ENCODE measurements at regions not wholly inside any gene's neighbourhood (a gene's known extent, or its start where the extent isn't known, plus 50 kb on each side); places are given as distances from the start of the nearest gene placed in this dataset.
"Not testable (repeated sequence)": the region's sequence is repeated elsewhere in the genome, so short reads cannot be mapped to it uniquely, and the experiment has no call there.

GRCh38 chrX:34270434-34270833, 138.3 kb upstream of the FAM47A start:
- H3K9me3 ChIP-seq (ENCODE audit: low read depth, low read length, poor library complexity, severe bottlenecking): no peaks in the 10 kb centered on the region
- peak; percentile 1 for DNase-seq (ENCODE audit: low spot score)
- BruUV-seq (replicated peaks): no TSS peak
- no peak overlapping the region for H3K4me3 ChIP-seq (ENCODE audit: low read depth, low read length, poor library complexity, severe bottlenecking)
- peaks cover 10% of the 10 kb centered on the region for H3K27me3 ChIP-seq (replicated peaks; ENCODE audit: insufficient read depth, low read depth, low read length, poor library complexity)
- intact Hi-C loops (cut with micrococcal nuclease; ENCODE audit: unreplicated experiment): no loop called here
- no peak overlapping the region for H3K27ac ChIP-seq (ENCODE audit: low read depth, low read length, poor library complexity, severe bottlenecking)
- TF ChIP-seq EZH2 (IDR thresholded peaks at IDR 0.05; ENCODE audit: borderline replicate concordance, low read depth, low read length, poor library complexity, severe bottlenecking): no peak
- ChIA-PET POLR2A (ENCODE audit: low non-redundant PET) (no interaction called here), CTCF (no interaction called here)
- no peaks in the 10 kb centered on the region for H3K36me3 ChIP-seq (ENCODE audit: insufficient read depth, low read length, poor library complexity, severe bottlenecking)
- H3K4me1 ChIP-seq (ENCODE audit: insufficient read depth, low read length, poor library complexity, severe bottlenecking): no peaks in the 10 kb centered on the region

- Histone ChIP-seq H3K27me3 (replicated peaks; ENCODE audit: insufficient read depth, low read depth, low read length, poor library complexity) (no peaks in the 10 kb centered on the region), H3K27ac (ENCODE audit: low read depth, low read length, poor library complexity, severe bottlenecking) (no peak overlapping the region), H3K4me1 (ENCODE audit: insufficient read depth, low read length, poor library complexity, severe bottlenecking) (no peaks in the 10 kb centered on the region), H3K9me3 (ENCODE audit: low read depth, low read length, poor library complexity, severe bottlenecking) (no peaks in the 10 kb centered on the region), H3K4me3 (ENCODE audit: low read depth, low read length, poor library complexity, severe bottlenecking) (no peak overlapping the region), H3K36me3 (ENCODE audit: insufficient read depth, low read length, poor library complexity, severe bottlenecking) (no peaks in the 10 kb centered on the region)
- intact Hi-C loops (cut with micrococcal nuclease; ENCODE audit: unreplicated experiment): no loop called here
- BruUV-seq (replicated peaks): no TSS peak
- DNase-seq (ENCODE audit: low spot score): peak; percentile 1
- TF ChIP-seq EZH2 (IDR thresholded peaks at IDR 0.05; ENCODE audit: borderline replicate concordance, low read depth, low read length, poor library complexity, severe bottlenecking) (no peak), CTCF (conservative IDR thresholded peaks at IDR 0.05; ENCODE audit: low read depth, low read length) (no peak)
- CTCF ChIA-PET: no interaction called here
- POLR2A ChIA-PET (ENCODE audit: low non-redundant PET): no interaction called here
Observed at GRCh38 chrX:34238896-34239295, 106.8 kb upstream of the FAM47A start.

GRCh38 chrX:34230156-34230555, 98.0 kb upstream of the FAM47A start:
- CTCF ChIA-PET; H3K27ac ChIP-seq (ENCODE audit: low read depth, low read length, poor library complexity, severe bottlenecking): not testable (repeated sequence)

GRCh38 chrX:34227804-34228203, 95.7 kb upstream of the FAM47A start:
- H3K27ac ChIP-seq (ENCODE audit: low read depth, low read length, poor library complexity, severe bottlenecking): no peak overlapping the region

More at GRCh38 chrX:34230156-34230555, 98.0 kb upstream of the FAM47A start:
- H3K27me3 ChIP-seq (replicated peaks; ENCODE audit: insufficient read depth, low read depth, low read length, poor library complexity); DNase-seq (ENCODE audit: low spot score); BruUV-seq (replicated peaks); H3K4me1 ChIP-seq (ENCODE audit: insufficient read depth, low read length, poor library complexity, severe bottlenecking); H3K36me3 ChIP-seq (ENCODE audit: insufficient read depth, low read length, poor library complexity, severe bottlenecking); H3K4me3 ChIP-seq (ENCODE audit: low read depth, low read length, poor library complexity, severe bottlenecking); H3K9me3 ChIP-seq (ENCODE audit: low read depth, low read length, poor library complexity, severe bottlenecking); POLR2A ChIA-PET (ENCODE audit: low non-redundant PET); intact Hi-C loops (cut with micrococcal nuclease; ENCODE audit: unreplicated experiment): not testable (repeated sequence)

More at GRCh38 chrX:34227804-34228203, 95.7 kb upstream of the FAM47A start:
- POLR2A ChIA-PET (ENCODE audit: low non-redundant PET): no interaction called here
- TF ChIP-seq CTCF (conservative IDR thresholded peaks at IDR 0.05; ENCODE audit: low read depth, low read length): no peak
- TF ChIP-seq EZH2 (IDR thresholded peaks at IDR 0.05; ENCODE audit: borderline replicate concordance, low read depth, low read length, poor library complexity, severe bottlenecking): no peak
- no peaks in the 10 kb centered on the region for H3K9me3 ChIP-seq (ENCODE audit: low read depth, low read length, poor library complexity, severe bottlenecking)
- no peaks in the 10 kb centered on the region for H3K4me1 ChIP-seq (ENCODE audit: insufficient read depth, low read length, poor library complexity, severe bottlenecking)
- H3K27me3 ChIP-seq (replicated peaks; ENCODE audit: insufficient read depth, low read depth, low read length, poor library complexity): no peaks in the 10 kb centered on the region
- intact Hi-C loops (cut with micrococcal nuclease; ENCODE audit: unreplicated experiment): no loop called here
- no TSS peak for BruUV-seq (replicated peaks)
- CTCF ChIA-PET: no interaction called here
- H3K36me3 ChIP-seq (ENCODE audit: insufficient read depth, low read length, poor library complexity, severe bottlenecking): no peaks in the 10 kb centered on the region
- H3K4me3 ChIP-seq (ENCODE audit: low read depth, low read length, poor library complexity, severe bottlenecking): no peak overlapping the region
- no peak for DNase-seq (ENCODE audit: low spot score)
